ENCODE measurements at regions not wholly inside any gene's neighbourhood (a gene's known extent, or its start where the extent isn't known, plus 50 kb on each side); places are given as distances from the start of the nearest gene placed in this dataset.

DNA sequence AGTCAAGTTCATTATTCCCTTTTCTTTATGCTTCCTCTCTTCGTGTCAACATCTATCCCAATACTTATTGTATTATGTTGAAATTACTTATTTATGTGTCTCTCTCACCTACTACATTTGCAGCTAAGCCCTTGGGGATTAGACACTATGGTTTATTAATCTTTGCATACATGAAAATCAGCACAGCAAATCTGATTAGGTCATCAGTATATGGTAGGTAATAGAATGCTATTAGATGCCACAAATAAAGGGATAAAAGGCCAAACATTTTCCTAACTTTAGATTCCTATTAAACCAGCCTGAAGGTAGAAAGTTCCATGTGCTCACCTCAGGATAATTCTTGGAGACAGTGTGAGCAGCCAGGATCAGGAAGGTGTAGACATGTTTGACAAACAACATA is 490.1 kb upstream of the MPDZ start:
- TF ChIP-seq, protein P1, sequence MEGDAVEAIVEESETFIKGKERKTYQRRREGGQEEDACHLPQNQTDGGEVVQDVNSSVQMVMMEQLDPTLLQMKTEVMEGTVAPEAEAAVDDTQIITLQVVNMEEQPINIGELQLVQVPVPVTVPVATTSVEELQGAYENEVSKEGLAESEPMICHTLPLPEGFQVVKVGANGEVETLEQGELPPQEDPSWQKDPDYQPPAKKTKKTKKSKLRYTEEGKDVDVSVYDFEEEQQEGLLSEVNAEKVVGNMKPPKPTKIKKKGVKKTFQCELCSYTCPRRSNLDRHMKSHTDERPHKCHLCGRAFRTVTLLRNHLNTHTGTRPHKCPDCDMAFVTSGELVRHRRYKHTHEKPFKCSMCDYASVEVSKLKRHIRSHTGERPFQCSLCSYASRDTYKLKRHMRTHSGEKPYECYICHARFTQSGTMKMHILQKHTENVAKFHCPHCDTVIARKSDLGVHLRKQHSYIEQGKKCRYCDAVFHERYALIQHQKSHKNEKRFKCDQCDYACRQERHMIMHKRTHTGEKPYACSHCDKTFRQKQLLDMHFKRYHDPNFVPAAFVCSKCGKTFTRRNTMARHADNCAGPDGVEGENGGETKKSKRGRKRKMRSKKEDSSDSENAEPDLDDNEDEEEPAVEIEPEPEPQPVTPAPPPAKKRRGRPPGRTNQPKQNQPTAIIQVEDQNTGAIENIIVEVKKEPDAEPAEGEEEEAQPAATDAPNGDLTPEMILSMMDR (IDR thresholded peaks at IDR 0.05), result no peak
- TF ChIP-seq EZH2 (IDR thresholded peaks at IDR 0.05), result no peak
- no peak for TF ChIP-seq EZH2phosphoT487 (IDR thresholded peaks at IDR 0.05)
